ENCODE measurements at regions not wholly inside any gene's neighbourhood (a gene's known extent, or its start where the extent isn't known, plus 50 kb on each side); places are given as distances from the start of the nearest gene placed in this dataset.

- peak; percentile 74 for DNase-seq (ENCODE audit: low read depth)
Measured at GRCh38 chr4:153137159-153137558, 67.1 kb upstream of the TRIM2 start.

DNA sequence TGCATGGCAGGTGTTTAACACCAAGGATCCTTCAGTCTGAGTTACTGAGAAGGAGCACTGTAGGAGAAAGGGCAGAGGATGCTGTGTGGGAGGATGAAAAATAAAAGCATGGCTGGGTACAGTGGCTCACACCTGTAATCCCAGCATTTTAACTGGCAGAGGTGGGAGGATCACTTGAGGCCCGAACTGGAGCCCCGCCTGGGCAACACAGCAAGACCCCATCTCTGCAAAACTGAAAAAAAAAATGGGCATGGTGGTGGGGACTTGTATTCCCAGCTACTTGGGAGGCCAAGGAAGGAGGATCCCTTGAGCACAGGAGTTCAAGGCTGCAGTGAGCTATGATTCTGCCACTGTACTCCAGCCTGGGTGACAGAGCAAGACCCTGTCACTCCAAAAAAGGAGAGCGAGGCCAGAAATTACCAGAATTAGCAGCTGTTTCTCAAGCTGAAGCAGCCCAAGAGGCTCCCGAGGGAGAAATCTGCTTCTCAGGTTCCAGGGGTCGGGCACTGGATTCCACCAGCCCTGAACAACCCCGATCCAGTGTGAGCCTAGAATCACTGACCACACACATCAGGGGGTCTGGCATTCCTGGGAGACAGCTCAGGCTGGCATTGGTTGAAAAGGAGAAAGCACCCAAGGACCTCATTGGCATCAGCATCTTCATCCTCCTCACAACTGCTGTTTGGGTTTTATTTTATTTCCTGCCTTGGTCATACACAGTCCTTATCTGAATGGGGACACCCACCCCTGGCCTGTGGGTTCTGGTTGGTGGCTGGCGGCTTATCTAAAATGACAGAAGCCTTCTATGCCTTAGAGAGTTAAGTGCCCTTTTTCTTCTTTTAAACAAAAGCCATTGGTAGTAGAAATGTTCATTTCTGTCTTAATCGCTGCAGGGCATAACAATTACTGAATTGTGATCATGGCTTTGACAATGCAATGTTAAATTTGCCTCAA lies 66.3 kb upstream of the TRIM2 start:
- DNase-seq (ENCODE audit: low read depth): no peak

DNA sequence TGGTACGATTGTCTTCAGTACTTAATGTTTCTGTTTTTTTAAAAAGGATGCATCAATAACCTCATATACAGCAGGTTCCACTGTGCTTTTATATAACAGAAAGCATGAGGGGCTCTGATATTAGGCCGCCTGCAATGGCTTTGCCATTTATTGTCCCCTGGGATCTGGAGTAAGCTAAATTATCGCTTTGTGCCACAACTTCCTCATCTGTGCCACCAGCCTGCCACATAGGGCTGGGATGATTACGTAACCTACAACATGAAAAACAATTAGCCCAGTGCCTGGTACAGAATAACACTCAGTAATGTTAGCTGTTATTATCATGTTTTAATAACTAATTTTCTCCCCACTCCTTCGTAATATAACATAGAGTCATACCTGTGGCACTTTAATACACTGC lies 65.5 kb upstream of the TRIM2 start:
- no peak for DNase-seq (ENCODE audit: low read depth)

DNA sequence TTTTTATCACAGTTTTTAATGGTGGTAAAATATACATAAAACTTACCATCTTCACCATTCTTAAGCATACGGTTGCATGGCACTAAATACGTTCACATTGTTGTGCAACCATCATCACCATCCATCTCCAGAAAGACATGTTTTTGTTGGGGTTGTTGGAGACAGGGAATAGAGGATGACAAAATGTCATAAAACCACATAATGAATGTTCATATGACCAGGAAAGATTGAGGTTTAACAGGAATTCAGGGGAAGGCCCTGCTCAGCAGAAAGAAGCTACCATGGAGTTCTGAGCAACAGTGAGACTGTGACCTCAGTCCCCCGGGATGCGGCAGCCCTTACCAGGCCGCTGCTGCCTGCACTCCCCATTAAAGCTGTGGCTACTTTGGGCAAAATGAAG lies 63.9 kb upstream of the TRIM2 start:
- DNase-seq (ENCODE audit: low read depth): no peak

DNA sequence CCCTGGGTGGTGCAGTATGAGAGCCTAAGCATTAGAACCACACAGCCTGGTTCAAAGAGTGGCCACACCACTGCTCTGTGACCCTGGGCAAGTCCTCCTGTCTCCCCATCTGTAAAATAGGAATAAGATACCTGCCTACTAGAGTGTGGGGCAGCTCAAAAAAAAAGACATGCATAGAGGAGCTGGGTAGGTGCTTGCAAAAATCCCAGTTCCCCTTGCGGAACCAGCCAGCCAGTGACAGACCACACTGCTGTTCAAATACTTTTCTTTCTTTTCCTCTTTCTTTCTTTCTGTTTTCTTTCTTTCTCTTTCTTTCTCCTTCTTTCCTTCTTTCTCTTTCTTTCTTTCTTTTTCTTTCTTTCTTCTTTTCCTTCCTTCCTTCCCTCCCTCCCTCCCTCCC lies 63.0 kb upstream of the TRIM2 start:
- DNase-seq (ENCODE audit: low read depth): no peak

DNA sequence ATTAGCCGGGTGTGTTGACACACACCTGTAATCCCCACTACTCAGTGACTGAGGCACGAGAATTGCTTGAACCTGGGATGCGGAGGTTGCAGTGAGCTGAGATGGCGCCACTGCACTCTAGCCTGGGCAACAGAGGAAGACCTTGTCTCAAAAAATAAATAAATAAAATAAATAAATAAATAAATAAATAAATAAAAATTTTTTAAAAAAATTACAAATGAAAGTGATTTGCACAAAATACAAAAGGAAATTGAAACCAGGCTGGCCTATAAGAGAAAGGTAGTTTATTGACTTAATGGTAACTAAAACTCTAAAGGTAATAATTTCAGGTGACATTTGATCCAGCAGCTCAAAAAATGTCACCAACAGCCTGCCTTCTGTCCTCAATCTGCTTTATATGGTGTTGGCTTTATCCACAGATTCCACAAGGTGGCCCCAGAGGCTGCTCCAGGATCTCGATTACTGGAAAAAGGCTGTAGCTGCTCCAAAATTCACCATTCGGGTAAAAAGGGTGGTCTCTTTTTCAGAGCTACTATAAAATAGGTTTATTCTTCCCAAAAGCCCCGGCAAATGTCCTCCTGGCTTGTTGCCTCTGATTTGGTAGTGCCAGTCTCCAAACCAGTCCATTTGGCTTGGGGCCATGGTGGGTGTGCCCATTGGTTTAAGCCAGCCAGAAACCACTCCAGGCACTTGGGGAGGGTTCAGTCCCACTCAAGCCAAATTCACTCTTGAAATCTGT lies 61.4 kb upstream of the TRIM2 start:
- DNase-seq (ENCODE audit: low read depth): peak; percentile 71

- DNase-seq (ENCODE audit: low read depth): peak; percentile 72
Measured at GRCh38 chr4:153143527-153144348, 60.5 kb upstream of the TRIM2 start.

- no peak for DNase-seq (ENCODE audit: low read depth)
Measured at GRCh38 chr4:153146031-153146430, 58.2 kb upstream of the TRIM2 start.

GRCh38 chr4:153146961-153147360 lies 57.3 kb upstream of the TRIM2 start:
- DNase-seq (ENCODE audit: low read depth): no peak

DNA sequence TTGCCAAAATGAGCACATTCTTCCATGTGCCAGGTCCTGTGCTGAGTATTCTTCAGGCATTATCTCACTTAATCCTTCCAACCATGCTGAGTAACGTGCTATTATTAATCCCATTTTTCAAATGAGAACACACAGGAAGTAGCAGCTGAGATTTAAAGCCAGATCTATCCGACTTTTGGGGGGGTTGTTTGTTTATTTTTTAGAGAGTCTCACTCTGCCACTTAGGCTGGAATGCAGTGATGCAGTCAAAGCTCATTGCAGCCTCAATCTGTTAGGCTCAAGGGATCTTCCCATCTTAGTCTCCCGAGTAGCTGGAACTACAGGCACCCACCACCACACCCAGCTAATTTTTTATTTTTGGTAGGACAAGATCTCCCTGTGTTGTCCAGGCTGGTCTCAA lies 55.5 kb upstream of the TRIM2 start:
- no peak for DNase-seq (ENCODE audit: low read depth)

GRCh38 chr4:153151535-153152455 lies 52.4 kb upstream of the TRIM2 start:
- no peak for DNase-seq (ENCODE audit: low read depth)

- no peak for DNase-seq (ENCODE audit: low read depth)
Measured at GRCh38 chr4:153152501-153153338, 51.5 kb upstream of the TRIM2 start.

DNA sequence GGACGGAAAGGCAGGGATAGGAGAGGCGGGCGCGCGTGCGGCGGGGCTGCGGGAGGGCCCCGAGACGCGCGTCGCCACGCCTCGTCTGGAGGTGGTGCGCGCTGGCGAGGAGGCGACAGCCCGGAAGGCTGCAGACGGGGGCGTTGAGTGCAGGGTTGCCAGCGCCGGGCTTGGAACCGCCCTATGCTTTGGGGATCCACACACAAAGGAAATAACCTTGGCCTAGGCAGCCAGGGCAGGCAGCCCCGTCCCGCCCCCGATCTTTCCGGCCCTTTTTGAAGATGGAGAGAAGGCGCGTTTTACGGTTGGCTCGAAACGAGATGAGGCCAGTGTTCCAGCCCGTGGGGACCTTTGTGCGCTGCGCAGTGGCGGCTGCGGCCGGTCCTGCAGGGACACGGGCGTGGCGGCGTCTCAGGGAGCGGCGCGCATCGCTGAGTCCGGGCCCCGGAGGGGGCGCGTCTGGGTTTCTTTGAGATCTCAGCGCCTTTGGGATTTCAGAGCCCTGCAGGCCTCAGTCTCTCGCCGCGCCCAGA lies 50.8 kb upstream of the TRIM2 start:
- no peak for DNase-seq (ENCODE audit: low read depth)

DNA sequence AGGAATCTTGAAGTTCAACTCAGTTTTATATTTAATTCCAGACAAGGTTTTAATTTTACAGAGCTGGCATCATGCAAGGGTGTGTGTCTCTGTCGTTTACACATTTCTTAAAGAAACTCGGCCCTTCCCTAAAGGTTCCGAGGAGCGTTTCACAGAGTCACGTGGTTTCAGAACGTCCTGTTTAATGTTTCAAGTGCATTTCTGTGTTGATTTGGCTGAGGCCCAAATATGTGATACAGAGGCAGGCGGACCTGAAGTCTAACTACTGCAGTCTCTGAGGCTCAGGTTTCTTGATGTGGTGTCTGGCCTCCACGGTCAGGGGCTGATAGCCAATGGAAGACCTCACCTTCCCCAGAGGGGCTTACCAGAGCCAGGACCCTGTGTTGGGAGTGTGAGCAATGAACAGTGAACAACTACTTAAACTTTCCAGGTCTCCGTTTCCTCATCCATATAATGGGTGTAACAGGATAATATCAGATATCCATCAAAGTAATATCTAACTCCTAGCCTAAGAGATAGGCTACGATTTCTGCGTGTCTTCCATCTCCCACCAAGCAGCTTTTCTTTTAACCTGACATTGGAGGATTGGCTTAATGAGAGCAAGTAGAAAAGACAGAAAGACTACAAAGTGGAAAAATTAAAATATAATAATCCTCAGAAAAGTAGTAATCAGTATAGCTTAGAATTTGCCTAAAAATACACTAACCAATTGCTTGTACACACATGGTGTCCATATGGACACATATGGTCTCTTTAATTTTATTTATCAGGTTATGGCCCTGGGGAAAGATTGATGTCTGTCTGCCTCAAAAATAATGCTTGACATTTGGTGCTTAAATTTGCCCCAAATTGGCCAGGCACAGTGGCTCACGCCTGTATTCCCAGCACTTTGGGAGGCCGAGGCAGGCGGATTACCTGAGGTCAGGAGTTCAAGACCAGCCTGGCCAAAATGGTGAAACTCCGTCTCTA lies 50.0 kb upstream of the TRIM2 start:
- no peak for DNase-seq (ENCODE audit: low read depth)
